Gastrocnemius medialis (tissue), 4 donors: ENCODE measurements at regions not wholly inside any gene's neighbourhood (a gene's known extent, or its start where the extent isn't known, plus 50 kb on each side); places are given as distances from the start of the nearest gene placed in this dataset.

ENCODE experiments used
- ATAC-seq, 2 donors: fragments of 150-250 bp; one replicate each; pipeline ENCODE4 v1.9.1; 2016
- DNase-seq, 2 donors: peaks; one replicate each; pipeline ENCODE4 v3.0.0-alpha.2; 2019
- H3K27ac ChIP-seq, 4 donors: fragments of 200-600 bp; sonication (generic); 1 replicate in 1 of 4; 2 replicates in 3 of 4; pipeline ENCODE4 v1.5.1; 2016 to 2018; ENCODE audit warnings: mild to moderate bottlenecking in 2 of 4, moderate library complexity in 1 of 4
- H3K27me3 ChIP-seq, 3 donors: fragments of 200-600 bp; sonication (generic) in 2 of 3; 1 replicate in 1 of 3; 2 replicates in 2 of 3; pipeline versions ENCODE4 v1.5.1 to v1.6.0; 2016 to 2019; ENCODE audit warnings: mild to moderate bottlenecking in 1 of 3, moderate library complexity in 1 of 3
- H3K36me3 ChIP-seq, 2 donors: fragments of 200-600 bp; sonication (generic) in 1 of 2; one replicate each; pipeline ENCODE4 v1.5.1; 2017 to 2018
- H3K4me1 ChIP-seq, 2 donors: fragments of 200-600 bp; sonication (generic) in 1 of 2; one replicate each; pipeline ENCODE4 v1.5.1; 2016 to 2017; ENCODE audit warnings: mild to moderate bottlenecking in 2 of 2
- H3K4me3 ChIP-seq, 4 donors: fragments of 200-600 bp; sonication (generic) in 3 of 4; 1 replicate in 1 of 4; 2 replicates in 3 of 4; pipeline ENCODE4 v1.5.1; 2016 to 2019; ENCODE audit warnings: mild to moderate bottlenecking in 2 of 4
- H3K9me3 ChIP-seq, 3 donors: fragments of 200-600 bp; sonication (generic) in 2 of 3; 1 replicate in 1 of 3; 2 replicates in 2 of 3; pipeline ENCODE4 v1.5.1; 2016 to 2019
- POLR2A ChIP-seq, 2 donors: fragments of 450-650 bp; IDR thresholded peaks; one replicate each; pipeline ENCODE4 v1.6.1; 2017; ENCODE audit warnings: antibody characterized with exemption in 2 of 2, mild to moderate bottlenecking in 2 of 2, moderate library complexity in 2 of 2
- in situ Hi-C, 4 donors: fragments of 200-750 bp; cut with MboI; loops; one replicate each; pipeline versions ENCODE4 v1.15.0 to v1.8.0; 2017; ENCODE audit warnings: low sequenced_read_pairs in 4 of 4
- intact Hi-C: fragments of 100-400 bp; cut with DNase I; formaldehyde crosslinking; loops from one replicate; pipeline ENCODE4 v1.15.1; 2023; ENCODE audit warnings: low total_unique reads
- TF ChIP-seq, protein P1 (sequence below), 5 experiments: fragments of 450-650 bp in 3 of 5; fragments of 200-600 bp in 2 of 5; sonication (generic) in 2 of 5; IDR thresholded peaks in 4 of 5; conservative IDR thresholded peaks in 1 of 5; 1 replicate in 4 of 5; 2 replicates in 1 of 5; pipeline ENCODE4 v1.5.1; 2016 to 2019; ENCODE audit warnings: antibody characterized with exemption in 5 of 5, mild to moderate bottlenecking in 3 of 5, moderate library complexity in 3 of 5

DNA sequence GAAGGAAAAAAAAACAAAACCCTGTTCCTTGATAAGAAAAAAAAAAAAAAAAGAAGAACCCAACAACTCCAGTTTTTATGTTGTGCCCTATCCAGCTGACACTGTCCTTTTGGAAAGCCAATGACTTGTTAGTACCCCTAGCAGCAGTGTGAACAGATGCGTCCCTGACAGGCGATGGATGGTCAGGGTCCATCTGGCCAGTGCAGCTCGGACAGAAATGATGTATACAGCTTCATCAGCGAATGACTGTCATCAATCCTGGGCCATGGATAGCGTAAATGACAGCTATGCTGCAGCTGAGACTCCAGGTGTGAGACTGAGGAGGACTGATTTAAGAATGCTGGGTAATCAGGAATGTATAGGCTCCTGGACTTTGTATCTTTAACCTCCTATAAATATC is 318.8 kb upstream of the FIGN start:
- ATAC-seq = no peak
- Histone ChIP-seq H3K9me3 (no peaks in the 10 kb centered on the region), H3K36me3 (no peaks in the 10 kb centered on the region), H3K4me3 (no peak overlapping the region), H3K27me3 (no peaks in the 10 kb centered on the region), H3K27ac (no peak overlapping the region), H3K4me1 (no peaks in the 10 kb centered on the region)
- in situ Hi-C loops (loop anchor here in 2 of 4 donors (25.0 kb wide), 1 partner anchor 717 kb away; no protein-coding TSS in a partner anchor), intact Hi-C loops (no loop called here)
- TF ChIP-seq, protein P1, sequence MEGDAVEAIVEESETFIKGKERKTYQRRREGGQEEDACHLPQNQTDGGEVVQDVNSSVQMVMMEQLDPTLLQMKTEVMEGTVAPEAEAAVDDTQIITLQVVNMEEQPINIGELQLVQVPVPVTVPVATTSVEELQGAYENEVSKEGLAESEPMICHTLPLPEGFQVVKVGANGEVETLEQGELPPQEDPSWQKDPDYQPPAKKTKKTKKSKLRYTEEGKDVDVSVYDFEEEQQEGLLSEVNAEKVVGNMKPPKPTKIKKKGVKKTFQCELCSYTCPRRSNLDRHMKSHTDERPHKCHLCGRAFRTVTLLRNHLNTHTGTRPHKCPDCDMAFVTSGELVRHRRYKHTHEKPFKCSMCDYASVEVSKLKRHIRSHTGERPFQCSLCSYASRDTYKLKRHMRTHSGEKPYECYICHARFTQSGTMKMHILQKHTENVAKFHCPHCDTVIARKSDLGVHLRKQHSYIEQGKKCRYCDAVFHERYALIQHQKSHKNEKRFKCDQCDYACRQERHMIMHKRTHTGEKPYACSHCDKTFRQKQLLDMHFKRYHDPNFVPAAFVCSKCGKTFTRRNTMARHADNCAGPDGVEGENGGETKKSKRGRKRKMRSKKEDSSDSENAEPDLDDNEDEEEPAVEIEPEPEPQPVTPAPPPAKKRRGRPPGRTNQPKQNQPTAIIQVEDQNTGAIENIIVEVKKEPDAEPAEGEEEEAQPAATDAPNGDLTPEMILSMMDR (IDR thresholded peaks at IDR 0.05 in 4 of 5, conservative IDR thresholded peaks at IDR 0.05 in 1 of 5) = no peak
- TF ChIP-seq POLR2A (IDR thresholded peaks at IDR 0.05) = no peak
- DNase-seq = no peak

- intact Hi-C loops = no loop called here
- no peak overlapping the region for H3K27ac ChIP-seq
- no peak for TF ChIP-seq POLR2A (IDR thresholded peaks at IDR 0.05)
- TF ChIP-seq, protein P1 (IDR thresholded peaks at IDR 0.05 in 4 of 5, conservative IDR thresholded peaks at IDR 0.05 in 1 of 5) = no peak
- no peaks in the 10 kb centered on the region for H3K27me3 ChIP-seq
- H3K4me1 ChIP-seq = no peaks in the 10 kb centered on the region
- no peaks in the 10 kb centered on the region for H3K36me3 ChIP-seq
- no peak for DNase-seq
- ATAC-seq = no peak
- in situ Hi-C loops = loop anchor here in 2 of 4 donors (25.0 kb wide), 1 partner anchor 716 kb away; no protein-coding TSS in a partner anchor
- no peaks in the 10 kb centered on the region for H3K9me3 ChIP-seq
- no peak overlapping the region for H3K4me3 ChIP-seq
Measured at GRCh38 chr2:164053021-164053420, 317.2 kb upstream of the FIGN start.

DNA sequence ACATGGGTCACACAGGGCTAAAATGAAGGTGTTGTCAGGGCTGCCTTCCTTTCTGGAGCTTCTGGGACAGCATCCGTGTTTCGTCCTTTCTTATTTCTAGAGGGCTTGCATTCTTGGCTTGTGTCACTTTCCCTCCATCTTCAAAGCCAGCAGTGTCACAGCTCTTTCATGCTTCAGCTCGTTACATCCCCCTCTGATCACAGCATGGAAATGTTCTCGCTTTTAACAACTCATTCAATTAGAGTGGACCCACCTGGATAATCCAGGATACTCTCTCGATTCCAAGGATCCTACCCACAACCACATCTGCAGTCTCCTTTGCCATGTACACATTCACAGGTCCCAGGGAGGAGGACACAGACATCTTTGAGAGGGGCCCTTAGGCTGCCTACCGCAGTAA is 316.2 kb upstream of the FIGN start:
- no peak overlapping the region for H3K4me3 ChIP-seq
- H3K9me3 ChIP-seq = no peaks in the 10 kb centered on the region
- in situ Hi-C loops (loop anchor here in 2 of 4 donors (25.0 kb wide), 1 partner anchor 715 kb away; no protein-coding TSS in a partner anchor), intact Hi-C loops (no loop called here)
- H3K4me1 ChIP-seq = no peaks in the 10 kb centered on the region
- TF ChIP-seq POLR2A (IDR thresholded peaks at IDR 0.05) = no peak
- TF ChIP-seq, protein P1 (IDR thresholded peaks at IDR 0.05 in 4 of 5, conservative IDR thresholded peaks at IDR 0.05 in 1 of 5) = no peak
- ATAC-seq (no peak), DNase-seq (no peak)
- no peaks in the 10 kb centered on the region for H3K27me3 ChIP-seq
- no peaks in the 10 kb centered on the region for H3K36me3 ChIP-seq
- no peak overlapping the region for H3K27ac ChIP-seq

GRCh38 chr2:164048729-164049128 is 312.9 kb upstream of the FIGN start:
- in situ Hi-C loops (no loop called here), intact Hi-C loops (no loop called here)
- TF ChIP-seq, protein P1 (IDR thresholded peaks at IDR 0.05 in 4 of 5, conservative IDR thresholded peaks at IDR 0.05 in 1 of 5) = no peak
- no peak for TF ChIP-seq POLR2A (IDR thresholded peaks at IDR 0.05)
- H3K36me3 ChIP-seq = no peaks in the 10 kb centered on the region
- H3K4me1 ChIP-seq = no peaks in the 10 kb centered on the region
- H3K27ac ChIP-seq = no peak overlapping the region
- no peak overlapping the region for H3K4me3 ChIP-seq
- no peaks in the 10 kb centered on the region for H3K27me3 ChIP-seq
- no peaks in the 10 kb centered on the region for H3K9me3 ChIP-seq
- no peak for ATAC-seq
- no peak for DNase-seq

- Histone ChIP-seq H3K27ac (no peak overlapping the region), H3K27me3 (no peaks in the 10 kb centered on the region), H3K4me3 (no peak overlapping the region), H3K4me1 (no peaks in the 10 kb centered on the region), H3K9me3 (no peaks in the 10 kb centered on the region), H3K36me3 (no peaks in the 10 kb centered on the region)
- in situ Hi-C loops = no loop called here
- intact Hi-C loops = no loop called here
- TF ChIP-seq, protein P1 (IDR thresholded peaks at IDR 0.05 in 4 of 5, conservative IDR thresholded peaks at IDR 0.05 in 1 of 5) = no peak
- TF ChIP-seq POLR2A (IDR thresholded peaks at IDR 0.05) = no peak
- ATAC-seq = no peak
- no peak for DNase-seq
Measured at GRCh38 chr2:164046040-164046439, 310.2 kb upstream of the FIGN start.
